PC-9 (cell line): ENCODE measurements at regions not wholly inside any gene's neighbourhood (a gene's known extent, or its start where the extent isn't known, plus 50 kb on each side); places are given as distances from the start of the nearest gene placed in this dataset.

Experiments used
- CTCF ChIP-seq: fragments of 200-600 bp; sonication (generic); conservative IDR thresholded peaks from 2 replicates; pipeline ENCODE4 v1.6.1; 2017; ENCODE audit warnings: mixed run types, antibody characterized with exemption, mild to moderate bottlenecking, moderate library complexity
- EZH2 ChIP-seq: fragments of 200-600 bp; sonication (generic); IDR thresholded peaks from 2 replicates; pipeline ENCODE4 v1.8.0; 2017; ENCODE audit warnings: antibody characterized with exemption, low read depth

GRCh38 chr3:28947751-28948150 is 333.1 kb upstream of the RBMS3 start:
- TF ChIP-seq CTCF, result no peak
- TF ChIP-seq EZH2, result no peak
